GM12891 (cell line): ENCODE measurements at regions not wholly inside any gene's neighbourhood (a gene's known extent, or its start where the extent isn't known, plus 50 kb on each side); places are given as distances from the start of the nearest gene placed in this dataset.

Experiments
- POLR2A ChIP-seq: IDR thresholded peaks from 2 replicates; pipeline ENCODE4 v1.6.1; 2011; ENCODE audit warnings: low read depth, low read length, control low read depth
- POLR2AphosphoS5 ChIP-seq: IDR thresholded peaks from 2 replicates; pipeline ENCODE4 v1.6.1; 2011; ENCODE audit warnings: low read depth, low read length, control low read depth

DNA sequence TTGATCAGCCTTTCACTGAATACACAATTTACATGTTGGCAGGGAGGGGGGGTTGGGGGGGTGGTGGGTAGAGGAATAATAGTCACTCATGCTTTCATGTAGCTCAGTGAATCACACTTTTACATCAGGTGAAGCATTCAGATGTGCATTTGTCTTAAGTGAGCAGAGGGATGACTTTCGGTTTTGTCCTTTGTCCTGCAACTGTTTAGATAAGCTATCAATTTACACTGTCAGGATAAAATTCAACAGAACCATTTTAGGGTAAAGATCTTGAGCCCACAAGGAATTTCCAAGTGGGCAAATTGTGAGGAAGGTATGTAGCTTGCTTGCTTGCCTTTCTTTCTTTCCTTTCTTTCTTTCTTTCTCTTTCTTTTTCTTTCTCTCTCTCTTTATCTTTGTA lies 576.2 kb downstream of the MTRR start:
- TF ChIP-seq POLR2AphosphoS5 (no peak), POLR2A (no peak)
